H1 (cell line): ENCODE measurements at regions not wholly inside any gene's neighbourhood (a gene's known extent, or its start where the extent isn't known, plus 50 kb on each side); places are given as distances from the start of the nearest gene placed in this dataset.
"Not testable (repeated sequence)": the region's sequence is repeated elsewhere in the genome, so short reads cannot be mapped to it uniquely, and the experiment has no call there.

ENCODE experiments used
- CTCF ChIA-PET: fragments of 300-600 bp; sonication (Branson Sonifier 250); formaldehyde crosslinking; loops from one replicate; lab custom pipeline; 2021; ENCODE audit not compliant: partially characterized antibody; lab: Charles Lee
- POLR2A ChIA-PET: fragments of 300-600 bp; sonication (Branson Sonifier 250); formaldehyde crosslinking; loops from one replicate; lab custom pipeline; 2021; ENCODE audit warnings: inconsistent platforms; ENCODE audit not compliant: partially characterized antibody; lab: Charles Lee
- DNase-seq, 2 experiments: peaks; one replicate each; pipeline versions ENCODE4 v3.0.0 to v3.0.0-alpha.2; 2010 to 2022; ENCODE audit warnings: low spot score in 2 of 2, low read depth in 1 of 2, mixed read lengths in 1 of 2
- FAIRE-seq: peaks from 2 replicates; lab custom pipeline; 2011; peaks lifted over from hg19 to GRCh38; lab: Jason Lieb, UNC
- H2AFZ ChIP-seq: 2 replicates; pipeline ENCODE4 v1.8.1; 2012; ENCODE audit warnings: low read length, inconsistent platforms
- H2AK5ac ChIP-seq: 2 replicates; pipeline ENCODE4 v1.6.1; 2013; ENCODE audit warnings: low read depth, low read length
- H2BK120ac ChIP-seq: replicated peaks from 2 replicates; pipeline ENCODE3; 2013; ENCODE audit warnings: low read depth, low read length, inconsistent platforms
- H2BK12ac ChIP-seq: 2 replicates; pipeline ENCODE4 v1.6.1; 2013; ENCODE audit warnings: low read depth, low read length
- H2BK15ac ChIP-seq: 2 replicates; pipeline ENCODE4 v1.6.1; 2013; ENCODE audit warnings: low read length
- H2BK20ac ChIP-seq: 2 replicates; pipeline ENCODE4 v1.6.1; 2013; ENCODE audit warnings: low read length
- H2BK5ac ChIP-seq: 2 replicates; pipeline ENCODE4 v1.6.1; 2013; ENCODE audit warnings: low read depth, low read length
- H3K14ac ChIP-seq: 2 replicates; pipeline ENCODE4 v1.6.1; 2013; ENCODE audit warnings: inconsistent platforms; ENCODE audit not compliant: insufficient read length
- H3K18ac ChIP-seq: 2 replicates; pipeline ENCODE4 v1.6.1; 2013; ENCODE audit warnings: low read length; ENCODE audit errors: extremely low read depth
- H3K23ac ChIP-seq: 2 replicates; pipeline ENCODE4 v1.6.1; 2013; ENCODE audit warnings: inconsistent platforms; ENCODE audit not compliant: insufficient read length
- H3K23me2 ChIP-seq: 2 replicates; pipeline ENCODE4 v1.6.1; 2013; ENCODE audit warnings: low read depth, low read length
- H3K27ac ChIP-seq: 2 replicates; pipeline ENCODE4 v1.6.1; 2011; ENCODE audit warnings: low read depth, low read length, inconsistent platforms
- H3K27me3 ChIP-seq, 4 experiments: replicated peaks in 1 of 4; 1 replicate in 1 of 4; 2 replicates in 3 of 4; pipeline versions ENCODE4 v1.6.1 to v1.8.1; 2011 to 2013; ENCODE audit warnings: low read length in 3 of 4, mild to moderate bottlenecking in 3 of 4, inconsistent platforms in 2 of 4, mixed read lengths in 2 of 4, moderate library complexity in 1 of 4; ENCODE audit not compliant: control insufficient read depth in 3 of 4, insufficient read depth in 3 of 4; ENCODE audit errors: extremely low read depth in 1 of 4
- H3K36me3 ChIP-seq, 4 experiments: 2 replicates each; pipeline versions ENCODE4 v1.6.1 to v1.8.1; 2011 to 2013; ENCODE audit warnings: mild to moderate bottlenecking in 4 of 4, low read length in 3 of 4, moderate library complexity in 2 of 4, control low read depth in 1 of 4, inconsistent platforms in 1 of 4; ENCODE audit not compliant: insufficient read depth in 4 of 4, control insufficient read depth in 2 of 4
- H3K4ac ChIP-seq: replicated peaks from 2 replicates; pipeline ENCODE3; 2013; ENCODE audit warnings: low read length, low read depth, mixed read lengths, inconsistent platforms; ENCODE audit not compliant: insufficient read length
- H3K4me1 ChIP-seq, 4 experiments: replicated peaks in 1 of 4; 1 replicate in 1 of 4; 2 replicates in 3 of 4; pipeline versions ENCODE4 v1.6.1 to v1.8.1; 2011 to 2013; ENCODE audit warnings: low read length in 3 of 4, inconsistent platforms in 2 of 4, mixed read lengths in 1 of 4; ENCODE audit not compliant: insufficient read depth in 4 of 4, control insufficient read depth in 3 of 4
- H3K4me2 ChIP-seq, 2 experiments: 2 replicates each; pipeline versions ENCODE4 v1.6.1 to v1.8.1; 2011 to 2013; ENCODE audit warnings: low read depth in 2 of 2, low read length in 2 of 2, control low read depth in 1 of 2, inconsistent platforms in 1 of 2, mild to moderate bottlenecking in 1 of 2; ENCODE audit not compliant: insufficient read depth in 1 of 2
- H3K4me3 ChIP-seq, 4 experiments: fragments of 200-600, 300-600 bp in 1 of 4; sonication (generic), shearing (Covaris generic), sonication (Bioruptor Twin) in 1 of 4; 2 replicates each; pipeline versions ENCODE4 v1.5.1 to v1.8.1; 2011 to 2016; ENCODE audit warnings: low read length in 4 of 4, low read depth in 3 of 4, control low read depth in 2 of 4, inconsistent platforms in 2 of 4, mild to moderate bottlenecking in 2 of 4, mixed read lengths in 1 of 4, moderate library complexity in 1 of 4; ENCODE audit not compliant: insufficient read depth in 2 of 4; ENCODE audit errors: extremely low read depth in 1 of 4
- H3K56ac ChIP-seq: replicated peaks from 2 replicates; pipeline ENCODE3; 2013; ENCODE audit warnings: low read depth, mild to moderate bottlenecking, mixed read lengths, low read length, inconsistent platforms; ENCODE audit not compliant: insufficient read length
- H3K79me1 ChIP-seq: 2 replicates; pipeline ENCODE4 v1.6.1; 2013; ENCODE audit warnings: low read depth, low read length, control low read depth
- H3K79me2 ChIP-seq, 2 experiments: 2 replicates each; pipeline versions ENCODE4 v1.6.1 to v1.8.1; 2012 to 2013; ENCODE audit warnings: low read length in 2 of 2, mild to moderate bottlenecking in 2 of 2, inconsistent platforms in 1 of 2; ENCODE audit not compliant: insufficient read depth in 2 of 2, control insufficient read depth in 1 of 2
- H3K9ac ChIP-seq, 4 experiments: replicated peaks in 1 of 4; 1 replicate in 1 of 4; 2 replicates in 3 of 4; pipeline versions ENCODE4 v1.6.1 to v1.8.1; 2011 to 2013; ENCODE audit warnings: low read depth in 3 of 4, low read length in 3 of 4, control low read depth in 2 of 4, mild to moderate bottlenecking in 2 of 4, moderate library complexity in 2 of 4, inconsistent platforms in 1 of 4; ENCODE audit errors: extremely low read depth in 1 of 4
- H3K9me3 ChIP-seq, 2 experiments: 2 replicates each; pipeline versions ENCODE4 v1.6.1 to v1.8.1; 2012 to 2013; ENCODE audit warnings: mild to moderate bottlenecking in 2 of 2, moderate library complexity in 2 of 2, control low read depth in 1 of 2, inconsistent platforms in 1 of 2, low read depth in 1 of 2, low read length in 1 of 2, mixed read lengths in 1 of 2; ENCODE audit not compliant: insufficient read depth in 2 of 2
- H4K20me1 ChIP-seq, 2 experiments: replicated peaks in 1 of 2; 2 replicates each; pipeline versions ENCODE3 to v1.8.1; 2011 to 2013; ENCODE audit warnings: inconsistent platforms in 2 of 2, low read length in 2 of 2, mild to moderate bottlenecking in 1 of 2; ENCODE audit not compliant: insufficient read depth in 2 of 2, control insufficient read depth in 1 of 2
- H4K5ac ChIP-seq: 2 replicates; pipeline ENCODE4 v1.6.1; 2013; ENCODE audit warnings: low read length, low read depth, mixed read lengths, inconsistent platforms; ENCODE audit not compliant: insufficient read length
- H4K8ac ChIP-seq: 2 replicates; pipeline ENCODE4 v1.8.0; 2013; ENCODE audit warnings: mild to moderate bottlenecking, moderate library complexity, low read length, inconsistent platforms; ENCODE audit not compliant: insufficient read depth; ENCODE audit errors: extremely low read depth
- H4K91ac ChIP-seq: replicated peaks from 2 replicates; pipeline ENCODE3; 2013; ENCODE audit warnings: low read length, mixed read lengths, inconsistent platforms; ENCODE audit not compliant: insufficient read length
- CREB1 ChIP-seq: IDR thresholded peaks from 2 replicates; pipeline ENCODE4 v1.6.1; 2012; ENCODE audit warnings: inconsistent platforms
- GABPA ChIP-seq: IDR thresholded peaks from 2 replicates; pipeline ENCODE4 v1.6.1; 2011; ENCODE audit warnings: mild to moderate bottlenecking, low read length, moderate library complexity, borderline replicate concordance; ENCODE audit not compliant: insufficient read depth
- HDAC2 ChIP-seq, 2 experiments: fragments of 300-600 bp in 1 of 2; sonication (generic) in 1 of 2; IDR thresholded peaks; 2 replicates each; pipeline ENCODE4 v1.6.1; 2011 to 2012; ENCODE audit warnings: low read depth in 2 of 2, low read length in 2 of 2, mild to moderate bottlenecking in 2 of 2, moderate library complexity in 2 of 2, borderline replicate concordance in 1 of 2, inconsistent platforms in 1 of 2
- SP2 ChIP-seq: IDR thresholded peaks from 2 replicates; pipeline ENCODE4 v1.6.1; 2012; ENCODE audit warnings: mild to moderate bottlenecking, low read length, inconsistent platforms
- WGBS, 2 experiments: shearing (Covaris generic) in 1 of 2; methylation state at CpG; one replicate each; pipeline versions ENCODE4 v1.1.6 to v1.1.7; 2013 to 2015; ENCODE audit warnings: low lambda C conversion rate in 2 of 2, mixed read lengths in 2 of 2, inconsistent platforms in 1 of 2, low coverage in 1 of 2, missing lambda C conversion rate in 1 of 2; ENCODE audit not compliant: insufficient replicate concordance in 2 of 2, insufficient coverage in 1 of 2, insufficient read length in 1 of 2; ENCODE audit errors: extremely low coverage in 1 of 2, missing lambda C conversion rate in 1 of 2; 5-methylcytosine and 5-hydroxymethylcytosine counted together

GRCh38 chr13:70516226-70516625 is 408.0 kb upstream of the KLHL1 start (continued):
- TF ChIP-seq HDAC2 (IDR thresholded peaks at IDR 0.05; ENCODE audit: borderline replicate concordance in 1 of 2, low read depth in 2 of 2, low read length in 2 of 2) (no peak), CREB1 (no peak), SP2 (no peak), GABPA (no peak)

GRCh38 chr13:70511861-70512417 is 403.7 kb upstream of the KLHL1 start:
- H2AFZ ChIP-seq, H3K79me1 ChIP-seq, H2BK120ac ChIP-seq, H3K23ac ChIP-seq, DNase-seq, H3K23me2 ChIP-seq, H3K56ac ChIP-seq, H3K18ac ChIP-seq, H3K27me3 ChIP-seq, H3K9me3 ChIP-seq, H3K4me3 ChIP-seq, H2AK5ac ChIP-seq, FAIRE-seq, H2BK20ac ChIP-seq, H3K27ac ChIP-seq, H2BK12ac ChIP-seq, H4K5ac ChIP-seq, H3K9ac ChIP-seq, H3K4ac ChIP-seq, H3K36me3 ChIP-seq, H3K4me1 ChIP-seq, H3K4me2 ChIP-seq, H3K79me2 ChIP-seq, H2BK5ac ChIP-seq, H4K20me1 ChIP-seq, H2BK15ac ChIP-seq, H3K14ac ChIP-seq, POLR2A ChIA-PET, H4K8ac ChIP-seq, H4K91ac ChIP-seq: not testable (repeated sequence)
- CTCF ChIA-PET: interaction anchor here (1.4 kb wide), 1 partner anchor 9 kb away, joined by 4 read pairs; no protein-coding TSS in a partner anchor
- WGBS, 2 experiments: 96% methylated on average over 22 of the region's 40 CpGs; no CpG with 5 or more reads in 1 of the 2 experiments
